Activated CD4-positive, alpha-beta memory T cell treated with anti-CD3 and anti-CD28 coated beads for 36 hours (primary cell): ENCODE measurements at regions not wholly inside any gene's neighbourhood (a gene's known extent, or its start where the extent isn't known, plus 50 kb on each side); places are given as distances from the start of the nearest gene placed in this dataset.

Experiments used
- CTCF ChIA-PET: fragments of 350-600 bp; sonication (Branson Sonifier 250); formaldehyde crosslinking; loops from one replicate; lab custom pipeline; 2021; ENCODE audit warnings: antibody characterized with exemption, inconsistent platforms; lab: Charles Lee
- POLR2A ChIA-PET: fragments of 350-600 bp; sonication (Branson Sonifier 250); formaldehyde crosslinking; loops from one replicate; lab custom pipeline; 2021; ENCODE audit warnings: antibody characterized with exemption; lab: Charles Lee
- DNase-seq: peaks from one replicate; pipeline ENCODE4 v3.0.0-alpha.2; 2020
- H3K27ac Mint-ChIP-seq: one replicate; pipeline ENCODE4 v1.8.0; 2021; ENCODE audit warnings: mixed read lengths
- H3K27me3 Mint-ChIP-seq: one replicate; pipeline ENCODE4 v1.8.0; 2021; ENCODE audit warnings: mixed read lengths
- H3K36me3 Mint-ChIP-seq: one replicate; pipeline ENCODE4 v1.8.0; 2021; ENCODE audit warnings: mixed read lengths
- H3K4me1 Mint-ChIP-seq: one replicate; pipeline ENCODE4 v1.8.0; 2021; ENCODE audit warnings: low read depth, mixed read lengths
- H3K4me3 Mint-ChIP-seq: one replicate; pipeline ENCODE4 v1.8.0; 2021; ENCODE audit warnings: mild to moderate bottlenecking, mixed read lengths
- H3K9me3 Mint-ChIP-seq: one replicate; pipeline ENCODE4 v1.8.0; 2021; ENCODE audit warnings: mixed read lengths
- intact Hi-C: fragments of 100-400 bp; cut with micrococcal nuclease; formaldehyde crosslinking; loops from one replicate; pipeline ENCODE4 v1.15.1; 2023

DNA sequence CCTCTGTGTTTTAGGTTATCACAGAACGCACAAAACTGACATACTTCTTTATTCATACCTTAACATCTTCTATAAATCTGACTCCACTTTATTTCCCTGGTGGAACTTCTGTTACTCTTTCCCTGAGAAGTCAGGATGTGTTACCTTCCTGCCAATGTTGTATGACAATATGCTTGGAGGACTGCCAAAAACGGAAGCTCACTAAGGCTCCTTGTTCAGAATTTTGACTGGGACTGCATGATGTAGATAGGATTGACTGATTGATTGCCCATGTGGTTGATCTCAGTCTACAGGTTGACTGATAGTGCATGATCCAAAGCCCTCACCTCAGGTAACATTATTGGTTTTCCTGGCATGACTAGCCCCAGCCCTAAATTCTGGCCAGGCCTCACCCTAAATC is 319.4 kb downstream of the TLR4 start:
- CTCF ChIA-PET: no interaction called here
- no peak overlapping the region for H3K27ac Mint-ChIP-seq
- intact Hi-C loops: no loop called here
- H3K36me3 Mint-ChIP-seq: no peaks in the 10 kb centered on the region
- POLR2A ChIA-PET: no interaction called here
- H3K27me3 Mint-ChIP-seq: no peaks in the 10 kb centered on the region
- H3K9me3 Mint-ChIP-seq: no peaks in the 10 kb centered on the region
- no peak for DNase-seq
- no peaks in the 10 kb centered on the region for H3K4me1 Mint-ChIP-seq
- no peak overlapping the region for H3K4me3 Mint-ChIP-seq

GRCh38 chr9:118028225-118028624 is 324.0 kb downstream of the TLR4 start:
- POLR2A ChIA-PET: no interaction called here
- intact Hi-C loops: no loop called here
- CTCF ChIA-PET: no interaction called here

GRCh38 chr9:118029425-118029824 is 325.2 kb downstream of the TLR4 start:
- ChIA-PET POLR2A (no interaction called here), CTCF (no interaction called here)
- H3K4me1 Mint-ChIP-seq: no peaks in the 10 kb centered on the region
- H3K27ac Mint-ChIP-seq: no peak overlapping the region
- H3K4me3 Mint-ChIP-seq: no peak overlapping the region
- peaks cover 2% of the 10 kb centered on the region for H3K27me3 Mint-ChIP-seq
- intact Hi-C loops: no loop called here
- no peaks in the 10 kb centered on the region for H3K36me3 Mint-ChIP-seq
- no peak for DNase-seq
- no peaks in the 10 kb centered on the region for H3K9me3 Mint-ChIP-seq

More at GRCh38 chr9:118028225-118028624, 324.0 kb downstream of the TLR4 start:
- no peaks in the 10 kb centered on the region for H3K36me3 Mint-ChIP-seq
- no peak for DNase-seq
- H3K4me3 Mint-ChIP-seq: no peak overlapping the region
- no peaks in the 10 kb centered on the region for H3K9me3 Mint-ChIP-seq
- H3K27me3 Mint-ChIP-seq: no peaks in the 10 kb centered on the region
- H3K27ac Mint-ChIP-seq: no peak overlapping the region
- H3K4me1 Mint-ChIP-seq: no peaks in the 10 kb centered on the region

DNA sequence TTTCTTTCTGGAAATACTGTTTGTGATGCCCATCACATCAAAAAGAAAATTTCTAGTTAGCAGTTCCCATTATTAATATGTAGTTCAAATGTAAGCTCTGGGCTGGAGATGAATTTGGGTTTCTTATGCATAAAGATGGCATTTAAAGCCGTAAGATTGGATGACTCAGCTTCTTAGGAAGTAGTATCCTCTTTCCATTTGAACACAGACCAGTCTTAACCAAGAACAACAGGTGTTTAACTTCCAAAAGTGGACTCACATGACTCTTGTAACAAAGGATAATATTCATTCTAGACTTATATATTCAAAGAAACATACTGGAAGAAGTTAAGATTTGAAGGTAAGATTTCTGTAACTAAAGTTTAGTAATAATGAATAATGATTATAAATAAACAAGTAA is 330.5 kb downstream of the TLR4 start:
- no peak for DNase-seq
- no peaks in the 10 kb centered on the region for H3K36me3 Mint-ChIP-seq
- ChIA-PET CTCF (no interaction called here), POLR2A (no interaction called here)
- H3K4me3 Mint-ChIP-seq: no peak overlapping the region
- no peaks in the 10 kb centered on the region for H3K4me1 Mint-ChIP-seq
- H3K9me3 Mint-ChIP-seq: no peaks in the 10 kb centered on the region
- H3K27ac Mint-ChIP-seq: no peak overlapping the region
- H3K27me3 Mint-ChIP-seq: peaks cover 2% of the 10 kb centered on the region
- intact Hi-C loops: no loop called here

DNA sequence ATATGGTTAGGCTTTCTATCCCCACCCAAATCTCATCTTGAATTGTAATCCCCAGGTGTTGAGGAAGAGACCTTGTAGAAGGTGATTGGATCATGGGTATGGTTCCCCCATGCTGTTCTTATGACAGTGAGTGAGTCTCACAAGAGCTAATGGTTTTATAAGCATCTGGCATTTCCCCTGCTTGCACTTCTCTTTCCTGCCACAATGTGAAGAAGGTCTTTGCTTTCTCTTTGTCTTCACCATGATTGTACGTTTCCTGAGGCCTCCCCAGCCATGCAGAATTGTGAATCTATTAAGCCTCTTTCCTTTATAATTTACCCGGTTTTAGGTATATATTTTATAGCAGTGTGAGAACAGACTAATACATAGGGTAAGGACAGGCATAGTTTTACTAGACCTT is 334.5 kb downstream of the TLR4 start:
- Mint-ChIP-seq H3K4me3 (no peak overlapping the region), H3K36me3 (no peaks in the 10 kb centered on the region), H3K9me3 (peaks cover 3% of the 10 kb centered on the region), H3K27ac (no peak overlapping the region), H3K27me3 (peaks cover 2% of the 10 kb centered on the region), H3K4me1 (no peaks in the 10 kb centered on the region)
- ChIA-PET POLR2A (no interaction called here), CTCF (no interaction called here)
- intact Hi-C loops: no loop called here
- no peak for DNase-seq

DNA sequence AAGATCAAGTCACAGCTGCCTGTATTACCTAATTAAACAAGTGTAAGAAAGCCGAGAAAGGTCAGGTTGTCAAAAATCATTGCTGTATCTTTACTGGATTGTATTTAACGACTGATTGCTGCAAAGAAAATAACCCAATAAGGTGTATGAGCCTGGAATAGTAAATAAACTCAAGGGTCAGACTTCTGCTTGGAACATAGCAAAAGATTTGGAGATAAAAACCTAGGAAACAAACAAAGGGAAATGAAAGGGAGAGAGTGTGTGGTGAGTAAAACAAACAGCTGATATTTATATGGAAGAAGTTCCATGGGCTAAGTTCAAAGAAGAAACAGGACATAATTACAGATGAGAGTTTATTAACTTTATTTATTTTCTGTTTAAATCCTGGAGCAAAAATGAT is 354.0 kb downstream of the TLR4 start:
- intact Hi-C loops: no loop called here
- Mint-ChIP-seq H3K36me3 (no peaks in the 10 kb centered on the region), H3K9me3 (no peaks in the 10 kb centered on the region), H3K4me3 (no peak overlapping the region), H3K4me1 (no peaks in the 10 kb centered on the region), H3K27ac (no peak overlapping the region), H3K27me3 (no peaks in the 10 kb centered on the region)
- no peak for DNase-seq
- POLR2A ChIA-PET: no interaction called here
- CTCF ChIA-PET: no interaction called here

DNA sequence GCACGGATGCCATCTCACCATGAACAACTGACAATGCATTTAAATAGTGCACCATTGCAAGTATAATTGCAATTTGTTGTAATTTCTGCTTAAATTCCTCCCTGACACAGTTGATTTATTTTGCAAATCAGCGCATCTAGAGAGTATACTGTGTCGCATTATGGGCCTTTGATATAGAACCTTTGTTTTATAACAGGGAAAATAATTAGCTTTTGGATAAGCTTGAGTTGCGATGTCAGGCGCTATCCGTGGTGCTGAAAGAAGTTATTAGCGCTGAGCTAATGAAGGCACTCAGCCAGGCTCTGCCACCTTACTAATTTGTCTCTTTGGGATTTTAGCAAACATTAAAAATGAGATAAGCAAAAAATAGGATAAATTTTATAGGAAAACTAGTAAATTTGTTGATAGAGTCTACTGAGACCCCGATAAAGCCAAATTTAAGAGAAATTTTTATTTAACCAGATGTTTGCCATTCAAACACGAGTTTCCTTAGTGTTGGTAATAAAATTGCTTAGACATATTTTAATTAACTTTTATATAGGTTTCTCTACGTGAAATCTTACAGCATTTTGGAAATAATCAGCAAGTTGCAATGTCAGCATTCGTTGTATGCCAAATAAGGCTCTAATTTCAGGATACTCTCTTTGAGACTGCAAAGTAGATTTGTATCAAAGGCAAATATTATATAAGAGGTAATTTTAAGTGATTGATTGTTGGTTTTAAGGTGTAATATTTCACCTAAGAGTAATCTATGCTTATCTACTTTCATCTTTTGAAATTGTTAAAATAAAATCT is 355.5 kb downstream of the TLR4 start:
- no peak overlapping the region for H3K27ac Mint-ChIP-seq
- intact Hi-C loops: no loop called here
- no peaks in the 10 kb centered on the region for H3K4me1 Mint-ChIP-seq
- ChIA-PET POLR2A (no interaction called here), CTCF (no interaction called here)
- no peaks in the 10 kb centered on the region for H3K27me3 Mint-ChIP-seq
- no peaks in the 10 kb centered on the region for H3K36me3 Mint-ChIP-seq
- no peaks in the 10 kb centered on the region for H3K9me3 Mint-ChIP-seq
- no peak for DNase-seq
- no peak overlapping the region for H3K4me3 Mint-ChIP-seq

GRCh38 chr9:118083161-118083560 is 379.0 kb downstream of the TLR4 start:
- H3K9me3 Mint-ChIP-seq: no peaks in the 10 kb centered on the region
- H3K27ac Mint-ChIP-seq: no peak overlapping the region
- H3K36me3 Mint-ChIP-seq: no peaks in the 10 kb centered on the region
- ChIA-PET POLR2A (no interaction called here), CTCF (no interaction called here)
- H3K4me1 Mint-ChIP-seq: no peaks in the 10 kb centered on the region
- intact Hi-C loops: no loop called here
- H3K27me3 Mint-ChIP-seq: no peaks in the 10 kb centered on the region
- no peak overlapping the region for H3K4me3 Mint-ChIP-seq
- DNase-seq: no peak

GRCh38 chr9:118088090-118088489 is 383.9 kb downstream of the TLR4 start:
- no peaks in the 10 kb centered on the region for H3K9me3 Mint-ChIP-seq
- no peak for DNase-seq
- H3K27me3 Mint-ChIP-seq: no peaks in the 10 kb centered on the region
- no peaks in the 10 kb centered on the region for H3K4me1 Mint-ChIP-seq
- no peak overlapping the region for H3K4me3 Mint-ChIP-seq
- no peak overlapping the region for H3K27ac Mint-ChIP-seq
- CTCF ChIA-PET: no interaction called here
- POLR2A ChIA-PET: no interaction called here
- H3K36me3 Mint-ChIP-seq: no peaks in the 10 kb centered on the region
- intact Hi-C loops: no loop called here

- no peaks in the 10 kb centered on the region for H3K27me3 Mint-ChIP-seq
- no peaks in the 10 kb centered on the region for H3K36me3 Mint-ChIP-seq
- H3K9me3 Mint-ChIP-seq: no peaks in the 10 kb centered on the region
- H3K4me3 Mint-ChIP-seq: no peak overlapping the region
- no peak for DNase-seq
- no peak overlapping the region for H3K27ac Mint-ChIP-seq
- intact Hi-C loops: no loop called here
- ChIA-PET CTCF (no interaction called here), POLR2A (no interaction called here)
- H3K4me1 Mint-ChIP-seq: no peaks in the 10 kb centered on the region
Observed at GRCh38 chr9:118091226-118091625, 387.0 kb downstream of the TLR4 start.

DNA sequence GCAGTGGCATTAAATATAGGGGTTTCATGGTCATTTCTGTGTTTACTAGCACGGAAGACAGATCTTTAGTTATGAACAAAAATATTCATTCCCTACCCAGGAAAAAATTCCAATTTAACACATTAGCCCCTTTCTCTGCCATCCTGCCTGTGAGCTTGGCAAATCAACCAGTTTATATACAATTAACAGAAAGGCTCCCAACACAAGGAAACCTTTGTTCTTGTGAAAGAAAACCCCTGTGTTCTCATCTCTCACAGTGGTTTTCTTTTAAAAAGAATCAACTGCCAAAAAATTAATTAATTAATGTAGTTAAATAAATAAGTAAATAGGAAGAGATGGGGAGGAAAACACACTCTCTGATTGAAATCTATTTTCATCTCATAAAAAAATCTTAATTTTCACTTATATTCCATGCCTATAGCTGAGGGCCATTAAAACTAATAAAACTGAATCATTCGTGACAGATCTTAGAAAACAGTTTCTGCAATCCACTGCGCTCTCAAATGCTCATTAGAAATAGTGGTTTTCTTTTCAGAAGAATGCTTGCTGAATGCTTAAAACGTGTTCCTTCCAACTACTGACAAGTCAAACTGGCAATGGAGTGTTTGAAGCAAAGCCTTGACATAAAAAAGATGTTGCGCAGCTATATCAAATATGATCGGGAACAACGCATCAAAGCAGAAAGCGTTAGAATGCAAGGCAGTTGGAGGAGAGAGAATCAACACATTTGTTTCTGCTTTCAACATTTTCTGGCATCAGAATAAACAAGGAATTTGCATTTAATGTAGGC is 387.7 kb downstream of the TLR4 start:
- Mint-ChIP-seq H3K27ac (no peak overlapping the region), H3K4me3 (no peak overlapping the region), H3K36me3 (no peaks in the 10 kb centered on the region), H3K9me3 (no peaks in the 10 kb centered on the region), H3K27me3 (no peaks in the 10 kb centered on the region), H3K4me1 (no peaks in the 10 kb centered on the region)
- DNase-seq: no peak
- POLR2A ChIA-PET: no interaction called here
- CTCF ChIA-PET: no interaction called here
- intact Hi-C loops: no loop called here

GRCh38 chr9:118094387-118094786 is 390.2 kb downstream of the TLR4 start:
- POLR2A ChIA-PET: no interaction called here
- no peaks in the 10 kb centered on the region for H3K9me3 Mint-ChIP-seq

More at GRCh38 chr9:118094387-118094786, 390.2 kb downstream of the TLR4 start:
- Mint-ChIP-seq H3K27me3 (no peaks in the 10 kb centered on the region), H3K4me1 (no peaks in the 10 kb centered on the region), H3K27ac (no peak overlapping the region), H3K4me3 (no peak overlapping the region), H3K36me3 (no peaks in the 10 kb centered on the region)
- intact Hi-C loops: no loop called here
- DNase-seq: no peak
- CTCF ChIA-PET: no interaction called here
